GM21423 (cell line): ENCODE measurements at regions not wholly inside any gene's neighbourhood (a gene's known extent, or its start where the extent isn't known, plus 50 kb on each side); places are given as distances from the start of the nearest gene placed in this dataset.
"Not testable (repeated sequence)": the region's sequence is repeated elsewhere in the genome, so short reads cannot be mapped to it uniquely, and the experiment has no call there.

ENCODE experiments used
- ATAC-seq: cut with Tn5 transposase; IDR thresholded peaks from one replicate; pipeline ENCODE4 v1.9.1; 2021; ENCODE audit warnings: mild to moderate bottlenecking, moderate library complexity; ENCODE audit not compliant: unreplicated experiment

GRCh38 chr9:104195142-104195541 lies 101.0 kb downstream of the SMC2 start:
- not testable (repeated sequence) for ATAC-seq

- no peak for ATAC-seq
Measured at GRCh38 chr9:104200456-104200994, 106.4 kb downstream of the SMC2 start.

DNA sequence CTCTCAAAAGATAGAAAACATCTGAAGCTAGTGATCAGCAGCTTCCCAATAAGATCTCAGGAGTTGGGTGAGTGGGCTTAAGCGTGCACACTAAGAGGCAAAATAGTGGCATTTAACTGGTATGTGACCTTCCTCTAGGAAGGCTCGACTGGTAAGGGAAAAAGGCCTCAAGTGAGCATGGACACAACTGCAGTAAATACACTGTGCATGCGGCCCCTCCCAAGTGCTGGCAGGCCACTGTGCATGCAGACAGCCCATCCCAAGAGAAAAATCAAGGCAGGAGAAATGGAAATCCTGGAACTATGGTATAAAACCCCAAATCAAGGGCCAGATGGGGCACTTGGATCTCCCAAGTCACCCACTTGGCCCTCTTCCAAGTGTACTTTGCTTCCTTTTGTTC lies 112.7 kb downstream of the SMC2 start:
- ATAC-seq = no peak

DNA sequence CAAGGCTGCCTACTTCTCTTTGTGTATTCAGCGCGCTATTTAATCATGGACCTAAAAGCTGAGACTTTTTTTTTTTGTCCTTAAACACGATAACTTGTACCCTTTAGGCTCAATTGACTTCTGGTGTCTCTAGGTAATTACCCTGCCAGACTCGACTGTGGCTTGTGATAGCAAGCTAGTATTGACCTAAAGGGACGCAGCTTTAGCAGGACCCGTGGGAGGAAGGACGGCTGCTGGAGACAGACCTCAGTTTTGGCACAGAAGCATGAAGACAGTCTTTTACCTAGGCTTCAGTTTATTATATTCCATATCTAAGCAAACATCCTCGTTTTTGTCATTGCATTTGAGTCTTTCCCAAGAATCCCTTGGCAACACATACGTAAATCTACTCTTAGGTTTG lies 115.3 kb downstream of the SMC2 start:
- no peak for ATAC-seq

GRCh38 chr9:104227108-104227507 lies 133.0 kb downstream of the SMC2 start:
- no peak for ATAC-seq

DNA sequence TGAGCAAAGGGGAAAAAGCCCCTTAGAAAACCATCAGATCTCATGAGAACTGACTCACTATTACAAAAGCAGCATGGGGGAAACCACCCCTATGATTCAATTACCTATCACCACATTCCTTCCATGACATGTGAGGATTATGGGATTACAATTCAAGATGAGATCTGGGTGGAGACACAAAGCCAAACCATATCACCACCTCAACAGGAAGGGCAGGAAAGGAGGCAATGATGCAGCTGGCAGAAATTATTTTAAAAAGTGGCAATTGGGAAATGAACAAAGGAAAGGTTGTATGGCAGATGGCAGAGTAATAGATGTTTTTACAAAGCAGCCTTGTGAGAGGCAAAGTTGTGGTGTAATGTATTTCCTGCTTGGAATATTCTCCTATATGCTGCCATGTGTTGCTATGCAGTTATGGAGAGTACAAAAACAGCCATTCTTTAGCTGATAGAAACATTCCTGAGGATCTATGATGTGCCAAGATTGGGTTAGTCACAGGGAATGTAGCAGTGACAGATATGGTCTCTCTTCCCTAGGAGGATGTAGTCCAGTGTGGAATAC lies 138.8 kb downstream of the SMC2 start:
- ATAC-seq = no peak

GRCh38 chr9:104233366-104233765 lies 139.3 kb downstream of the SMC2 start:
- ATAC-seq = no peak

DNA sequence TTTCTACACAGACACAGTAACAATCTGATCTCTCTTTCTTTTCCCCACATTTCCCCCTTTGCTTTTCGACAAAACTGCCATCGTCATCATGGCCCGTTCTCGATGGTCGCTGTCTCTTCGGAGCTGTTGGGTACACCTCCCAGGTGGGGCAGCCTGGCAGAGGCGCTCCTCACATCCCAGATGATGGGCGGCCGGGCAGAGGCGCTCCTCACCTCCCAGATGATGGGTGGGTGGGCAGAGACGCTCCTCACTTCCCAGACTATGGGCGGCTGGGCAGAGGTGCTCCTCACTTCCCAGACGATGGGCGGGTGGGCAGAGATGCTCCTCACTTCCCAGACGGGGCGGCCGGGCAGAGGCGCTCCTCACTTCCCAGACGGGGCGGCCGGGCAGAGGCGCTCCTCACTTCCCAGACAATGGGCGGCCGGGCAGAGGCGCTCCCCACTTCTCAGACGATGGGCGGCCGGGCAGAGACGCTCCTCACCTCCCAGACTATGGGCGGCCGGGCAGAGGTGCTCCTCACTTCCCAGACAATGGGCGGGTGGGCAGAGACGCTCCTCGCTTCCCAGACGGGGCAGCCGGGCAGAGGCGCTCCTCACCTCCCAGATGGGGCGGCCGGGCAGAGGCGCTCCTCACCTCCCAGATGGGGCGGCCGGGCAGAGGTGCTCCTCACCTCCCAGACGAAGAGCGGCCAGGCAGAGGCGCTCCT lies 140.7 kb downstream of the SMC2 start:
- ATAC-seq = not testable (repeated sequence)

GRCh38 chr9:104235347-104236120 lies 141.4 kb downstream of the SMC2 start:
- not testable (repeated sequence) for ATAC-seq

- ATAC-seq = no peak
Measured at GRCh38 chr9:104238668-104239067, 144.6 kb downstream of the SMC2 start.

DNA sequence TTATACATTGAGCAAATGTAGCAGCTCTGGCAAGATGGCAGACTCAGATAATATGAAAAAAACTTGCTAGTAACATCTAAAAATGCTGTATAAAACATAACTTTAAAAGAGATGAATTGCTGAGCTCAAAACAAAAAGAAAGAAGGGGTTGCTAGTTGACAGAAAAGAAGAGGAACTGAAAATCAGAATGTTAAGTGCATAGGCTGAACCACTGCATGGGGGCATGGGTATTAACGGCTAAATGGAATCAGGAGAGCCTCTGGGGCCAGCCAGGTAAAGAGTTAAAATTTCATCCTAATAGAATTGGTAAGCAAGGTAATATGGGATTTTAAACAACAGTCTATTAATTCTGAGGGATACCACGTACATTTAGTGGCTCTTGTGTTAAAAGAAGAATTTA lies 146.8 kb downstream of the SMC2 start:
- no peak for ATAC-seq

GRCh38 chr9:104245925-104246324 lies 151.8 kb downstream of the SMC2 start:
- no peak for ATAC-seq

DNA sequence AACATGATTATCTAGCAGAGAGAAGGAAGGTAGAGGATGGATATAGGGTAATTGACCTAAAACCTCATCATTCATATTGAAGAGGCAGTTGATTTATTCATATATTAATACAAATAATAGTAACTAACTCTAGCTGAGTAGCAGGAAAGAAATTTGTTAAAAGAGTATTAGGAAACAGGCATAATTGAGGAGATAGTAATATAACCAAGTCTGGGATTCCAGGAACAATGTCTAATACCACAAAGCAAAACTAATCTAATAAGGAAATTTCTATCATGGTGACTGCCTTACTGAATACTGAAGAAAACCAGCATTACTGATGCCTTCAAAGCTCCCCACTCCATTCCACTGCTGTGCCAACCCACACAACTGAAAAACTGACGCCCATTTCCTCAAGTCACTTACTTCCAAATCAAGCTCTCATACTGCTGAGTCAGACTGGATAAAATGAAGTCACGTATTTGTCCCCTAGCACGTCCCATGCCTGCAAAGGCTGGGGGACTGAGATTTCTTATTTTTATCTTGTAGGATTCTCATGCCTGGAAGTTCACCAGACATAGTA lies 153.9 kb downstream of the SMC2 start:
- ATAC-seq = no peak

DNA sequence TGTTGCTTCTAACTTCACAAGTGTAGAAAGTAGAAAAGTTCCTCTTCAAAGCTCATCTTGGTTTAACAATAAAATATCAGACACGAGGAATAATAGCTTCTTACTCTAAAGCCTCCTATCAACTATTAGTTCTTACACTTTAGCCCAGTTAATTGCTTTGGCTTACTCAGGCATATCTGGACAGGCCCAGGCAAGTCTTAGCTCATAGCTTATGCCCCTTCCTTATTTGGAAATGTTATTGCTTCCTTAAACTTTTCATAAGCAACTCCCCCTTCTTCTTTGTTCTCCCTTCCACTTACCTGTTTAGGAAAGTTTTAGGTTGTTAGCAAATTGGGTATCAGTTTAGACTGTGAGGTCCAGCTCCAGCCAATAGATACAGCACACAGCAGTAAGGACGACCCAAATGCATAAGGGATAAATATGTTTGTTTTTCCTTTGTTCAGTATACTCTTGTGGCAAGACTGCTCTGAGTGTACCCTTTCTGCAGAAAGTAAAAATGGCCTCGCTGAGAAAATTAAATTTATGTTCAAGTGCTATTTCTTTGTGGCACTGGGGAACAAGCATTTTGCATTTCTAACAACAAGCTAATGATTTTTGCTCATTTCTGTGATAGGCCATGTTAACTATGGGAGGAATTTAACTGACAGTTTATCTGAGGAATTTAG lies 162.1 kb downstream of the SMC2 start:
- ATAC-seq = no peak

GRCh38 chr9:104256696-104257062 lies 162.6 kb downstream of the SMC2 start:
- no peak for ATAC-seq

GRCh38 chr9:104258296-104259011 lies 164.3 kb downstream of the SMC2 start:
- no peak for ATAC-seq

DNA sequence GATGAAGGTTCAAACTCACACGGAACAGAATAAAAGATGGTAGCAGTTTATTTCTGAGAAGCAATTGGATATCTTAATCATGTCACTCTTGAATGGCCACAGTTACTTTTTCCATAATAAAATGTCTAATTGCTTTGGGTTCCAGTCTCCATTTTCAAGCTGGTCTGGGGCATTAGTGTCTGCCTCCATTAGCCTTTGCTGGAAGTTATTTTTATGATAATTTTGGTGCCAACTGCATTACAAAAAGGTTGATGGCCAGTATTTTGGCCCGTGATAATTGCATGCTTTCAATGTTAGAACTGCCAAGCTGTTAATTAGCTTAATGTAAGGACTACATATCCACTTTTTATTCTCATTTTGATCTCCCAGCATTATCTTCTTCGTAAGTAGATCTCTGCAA lies 165.9 kb downstream of the SMC2 start:
- ATAC-seq = no peak

DNA sequence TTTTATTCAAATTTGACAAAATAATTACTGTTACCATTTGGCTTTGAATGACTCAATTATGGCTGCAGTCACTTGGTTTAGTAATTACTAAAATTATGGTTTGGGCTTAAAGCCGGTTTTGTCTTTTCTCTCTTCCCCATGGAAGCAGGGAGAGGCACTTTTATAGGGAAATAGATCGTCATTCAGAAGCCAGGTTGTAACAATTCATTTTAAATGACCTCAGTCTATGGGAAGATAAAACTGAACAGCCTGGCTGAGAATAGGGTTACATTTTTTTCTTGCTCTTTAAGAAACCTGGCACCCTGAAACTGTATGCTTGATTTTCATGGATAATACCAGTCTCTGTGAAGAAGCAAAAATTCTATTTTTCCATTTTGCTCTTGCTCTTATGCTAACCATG lies 169.8 kb downstream of the SMC2 start:
- ATAC-seq = no peak

- no peak for ATAC-seq
Measured at GRCh38 chr9:104264431-104264830, 170.3 kb downstream of the SMC2 start.

DNA sequence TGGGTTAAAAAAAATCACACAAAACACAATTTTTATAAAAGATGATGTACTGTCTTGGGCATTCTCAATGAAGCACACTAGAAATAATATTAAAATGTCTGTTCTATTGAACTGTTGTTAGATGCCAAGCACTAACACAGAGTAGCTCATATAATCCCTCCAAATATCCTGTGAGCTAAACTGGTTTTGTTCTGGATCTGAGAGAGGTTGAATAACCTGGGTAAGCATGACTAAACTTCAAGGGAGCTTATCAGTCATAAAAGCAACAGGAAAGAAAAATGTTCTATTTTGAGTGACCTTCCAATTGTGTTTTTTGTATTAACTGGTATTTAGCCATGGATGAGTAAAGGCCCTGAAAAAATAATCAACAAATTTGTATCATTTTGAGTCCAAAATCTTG lies 175.3 kb downstream of the SMC2 start:
- no peak for ATAC-seq
